LNCAP (cell line): ENCODE measurements at regions not wholly inside any gene's neighbourhood (a gene's known extent, or its start where the extent isn't known, plus 50 kb on each side); places are given as distances from the start of the nearest gene placed in this dataset.

ENCODE experiments used
- TF ChIP-seq, protein P1 (sequence below): fragments of 450-650 bp; IDR thresholded peaks from 2 replicates; pipeline ENCODE4 v1.5.1; 2017; ENCODE audit warnings: mild to moderate bottlenecking

- TF ChIP-seq, protein P1, sequence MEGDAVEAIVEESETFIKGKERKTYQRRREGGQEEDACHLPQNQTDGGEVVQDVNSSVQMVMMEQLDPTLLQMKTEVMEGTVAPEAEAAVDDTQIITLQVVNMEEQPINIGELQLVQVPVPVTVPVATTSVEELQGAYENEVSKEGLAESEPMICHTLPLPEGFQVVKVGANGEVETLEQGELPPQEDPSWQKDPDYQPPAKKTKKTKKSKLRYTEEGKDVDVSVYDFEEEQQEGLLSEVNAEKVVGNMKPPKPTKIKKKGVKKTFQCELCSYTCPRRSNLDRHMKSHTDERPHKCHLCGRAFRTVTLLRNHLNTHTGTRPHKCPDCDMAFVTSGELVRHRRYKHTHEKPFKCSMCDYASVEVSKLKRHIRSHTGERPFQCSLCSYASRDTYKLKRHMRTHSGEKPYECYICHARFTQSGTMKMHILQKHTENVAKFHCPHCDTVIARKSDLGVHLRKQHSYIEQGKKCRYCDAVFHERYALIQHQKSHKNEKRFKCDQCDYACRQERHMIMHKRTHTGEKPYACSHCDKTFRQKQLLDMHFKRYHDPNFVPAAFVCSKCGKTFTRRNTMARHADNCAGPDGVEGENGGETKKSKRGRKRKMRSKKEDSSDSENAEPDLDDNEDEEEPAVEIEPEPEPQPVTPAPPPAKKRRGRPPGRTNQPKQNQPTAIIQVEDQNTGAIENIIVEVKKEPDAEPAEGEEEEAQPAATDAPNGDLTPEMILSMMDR: no peak
Measured at GRCh38 chr5:17992291-17992690, 358.0 kb downstream of the TAF11L14 start.

- TF ChIP-seq, protein P1: no peak
Measured at GRCh38 chr5:17995997-17996396, 361.7 kb downstream of the TAF11L14 start.

DNA sequence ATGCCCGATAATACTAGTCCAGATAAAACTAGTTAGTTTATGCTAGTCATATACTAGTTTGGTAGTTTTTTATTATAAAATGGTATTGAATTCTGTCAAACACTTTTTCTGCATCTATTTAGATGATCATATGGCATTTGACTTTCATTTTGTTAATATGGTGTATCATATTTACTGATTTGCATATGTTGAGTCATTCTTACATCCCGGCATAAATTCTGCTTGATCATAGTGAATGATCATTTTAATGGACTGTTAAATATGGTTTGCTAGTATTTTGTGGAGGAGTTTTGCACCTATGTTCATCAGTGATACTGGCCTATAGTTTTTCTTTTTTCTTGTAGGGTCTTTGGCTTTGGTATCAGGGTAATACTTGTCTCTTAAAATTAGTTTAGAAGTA is 365.6 kb downstream of the TAF11L14 start:
- TF ChIP-seq, protein P1: no peak

- TF ChIP-seq, protein P1: no peak
Measured at GRCh38 chr5:18000744-18001143, 366.5 kb downstream of the TAF11L14 start.

DNA sequence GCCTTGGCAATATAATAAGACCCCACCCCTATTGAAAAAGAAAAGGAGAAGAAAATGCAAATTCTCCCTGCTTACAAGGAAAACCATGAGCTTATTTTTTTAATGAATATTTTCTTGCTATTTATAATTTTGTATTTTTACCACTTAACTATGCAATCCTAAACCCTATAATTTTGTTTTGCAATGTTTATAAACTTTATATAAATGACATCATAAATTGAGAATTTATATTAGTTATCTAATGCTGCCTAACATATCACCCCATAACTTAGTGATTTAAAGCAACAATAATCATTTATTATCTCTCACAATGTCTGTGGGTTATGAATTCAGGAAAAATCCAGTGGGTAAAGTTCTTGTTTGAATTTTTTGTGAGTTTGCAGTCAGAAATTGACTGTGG is 369.1 kb downstream of the TAF11L14 start:
- TF ChIP-seq, protein P1: no peak

DNA sequence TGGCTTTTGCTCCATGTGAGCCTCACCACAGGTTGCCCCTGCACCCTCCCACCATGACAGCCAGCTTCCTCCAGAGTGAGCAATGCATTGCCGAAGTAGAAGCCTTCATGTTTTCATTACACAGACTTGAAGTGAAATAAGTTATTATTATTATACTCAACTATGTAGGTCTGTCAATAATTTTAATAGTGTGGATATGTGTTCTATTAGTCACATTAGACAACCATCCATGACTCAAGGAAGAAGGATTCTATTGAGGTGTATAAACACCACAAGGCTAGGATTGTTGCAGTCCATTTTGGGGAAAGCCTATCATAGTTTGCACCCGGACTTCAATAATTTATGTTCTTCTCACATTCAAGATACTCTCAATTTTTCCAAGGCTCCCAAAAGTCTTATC is 369.5 kb downstream of the TAF11L14 start:
- TF ChIP-seq, protein P1: no peak

GRCh38 chr5:18008940-18009339 is 374.7 kb downstream of the TAF11L14 start:
- TF ChIP-seq, protein P1: no peak

- TF ChIP-seq, protein P1: no peak
Measured at GRCh38 chr5:18010053-18010452, 375.8 kb downstream of the TAF11L14 start.
